Keratinocyte (primary cell): ENCODE measurements at regions not wholly inside any gene's neighbourhood (a gene's known extent, or its start where the extent isn't known, plus 50 kb on each side); places are given as distances from the start of the nearest gene placed in this dataset.

Experiments
- CTCF ChIP-seq, 3 experiments: IDR thresholded peaks in 1 of 3; conservative IDR thresholded peaks in 1 of 3; optimal IDR thresholded peaks in 1 of 3; 2 replicates in 2 of 3; 3 replicates in 1 of 3; pipeline versions ENCODE3 to v1.5.1; 2011; ENCODE audit warnings: low read length in 3 of 3, mild to moderate bottlenecking in 3 of 3, moderate library complexity in 2 of 3, control low read depth in 1 of 3, inconsistent platforms in 1 of 3; ENCODE audit not compliant: insufficient read depth in 2 of 3; ENCODE audit errors: extremely low read depth in 1 of 3
- EZH2 ChIP-seq: IDR thresholded peaks from one replicate; pipeline ENCODE4 v1.6.1; 2012; ENCODE audit warnings: inconsistent platforms, mild to moderate bottlenecking, low read length, moderate library complexity

- no peak for TF ChIP-seq CTCF (optimal IDR thresholded peaks at IDR 0.05 in 1 of 3, IDR thresholded peaks at IDR 0.05 in 1 of 3, conservative IDR thresholded peaks at IDR 0.05 in 1 of 3; ENCODE audit: extremely low read depth in 1 of 3, insufficient read depth in 2 of 3, low read length in 3 of 3)
- TF ChIP-seq EZH2 = no peak
These were observed 52.0 kb upstream of the PPP1R3C start for GRCh38 chr10:91684841-91685240.
